ELR (cell line): ENCODE measurements at regions not wholly inside any gene's neighbourhood (a gene's known extent, or its start where the extent isn't known, plus 50 kb on each side); places are given as distances from the start of the nearest gene placed in this dataset.
"Not testable (repeated sequence)": the region's sequence is repeated elsewhere in the genome, so short reads cannot be mapped to it uniquely, and the experiment has no call there.

Experiments used
- DNase-seq: peaks from one replicate; pipeline ENCODE4 v3.0.0-alpha.2; 2015; ENCODE audit warnings: low read depth

- no peak for DNase-seq
Observed at GRCh38 chr14:81955123-81955522, 421.5 kb upstream of the SEL1L start.

- no peak for DNase-seq
Observed at GRCh38 chr14:81960781-81961180, 427.1 kb upstream of the SEL1L start.

DNA sequence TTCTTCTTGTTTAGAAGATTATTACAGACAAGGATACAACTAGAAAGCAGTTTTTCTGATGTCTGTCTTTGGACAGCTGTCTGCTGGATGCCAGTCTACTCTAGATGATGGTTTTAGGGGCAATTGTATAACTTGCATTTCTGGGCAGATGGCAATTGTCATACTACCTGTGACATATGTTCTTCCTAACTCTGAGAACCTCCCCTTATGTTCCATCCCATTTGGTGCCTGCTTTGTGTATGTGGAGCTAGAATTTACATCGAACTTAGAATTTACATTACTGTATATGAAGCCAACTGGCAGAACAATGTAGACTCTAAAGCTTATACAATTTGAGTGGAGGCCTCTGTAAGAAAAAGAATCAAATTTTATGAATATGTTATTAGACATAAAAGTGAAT is 430.2 kb upstream of the SEL1L start:
- no peak for DNase-seq

GRCh38 chr14:81970307-81970706 is 436.7 kb upstream of the SEL1L start:
- DNase-seq: no peak

DNA sequence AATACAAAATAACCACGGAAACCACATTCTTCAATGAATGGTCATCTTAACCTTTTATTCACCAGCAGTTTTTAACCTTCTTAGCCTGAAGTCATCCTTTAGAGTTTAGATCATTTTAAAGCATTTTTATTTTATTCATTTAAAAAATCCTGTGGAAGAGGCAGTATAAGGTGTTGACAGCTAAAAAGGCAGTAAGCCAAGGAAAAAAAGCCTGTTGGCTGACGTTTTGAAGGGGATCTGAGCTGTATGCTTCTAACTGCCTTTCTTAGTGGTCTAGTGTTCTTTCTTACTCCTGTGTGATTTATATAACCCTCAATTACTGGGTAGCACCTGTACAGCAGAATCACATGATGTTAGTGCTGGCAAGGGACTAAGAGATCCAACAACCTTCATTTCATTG is 438.3 kb upstream of the SEL1L start:
- DNase-seq: no peak

GRCh38 chr14:81972601-81973000 is 438.9 kb upstream of the SEL1L start:
- no peak for DNase-seq

DNA sequence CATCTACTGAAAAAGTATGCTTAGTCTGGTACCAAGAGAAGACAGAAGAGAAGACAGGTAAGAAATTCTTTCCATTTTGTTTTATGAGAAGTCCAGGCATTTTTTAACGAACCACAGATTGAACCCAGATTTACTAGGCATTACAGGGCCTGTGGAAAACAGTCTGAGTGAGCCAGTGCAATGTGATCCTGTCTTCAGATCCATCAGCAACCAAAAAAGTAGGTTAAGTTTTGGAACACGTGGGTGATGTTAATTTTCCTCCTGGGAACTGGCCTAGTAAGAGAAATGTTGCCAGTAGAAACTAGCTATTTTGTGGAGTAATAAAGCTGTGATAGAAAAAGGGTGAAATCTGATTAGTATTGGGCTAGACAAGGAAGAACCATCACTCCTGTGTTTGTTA is 440.9 kb upstream of the SEL1L start:
- DNase-seq: no peak

- DNase-seq: no peak
Observed at GRCh38 chr14:81980601-81981306, 447.1 kb upstream of the SEL1L start.

- DNase-seq: no peak
Observed at GRCh38 chr14:81981307-81981675, 447.6 kb upstream of the SEL1L start.

DNA sequence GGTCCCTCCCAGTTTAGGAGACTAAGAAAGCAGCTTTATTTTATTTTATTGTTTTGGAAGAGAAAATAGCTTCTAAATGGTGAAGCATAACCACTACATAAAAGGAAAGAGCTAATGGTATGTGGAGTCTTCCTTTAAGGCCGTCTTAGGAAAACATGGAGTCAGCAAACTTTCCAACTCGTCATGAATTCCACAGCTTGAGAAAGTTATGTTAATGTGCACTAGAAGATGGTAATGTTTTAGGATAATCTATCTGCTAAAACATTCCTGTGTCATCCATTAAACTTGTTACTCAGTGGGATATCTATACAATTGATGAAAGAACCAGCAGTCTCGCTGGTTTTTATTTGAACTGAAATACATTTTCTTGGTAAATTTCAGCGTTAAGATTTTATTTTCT is 448.4 kb upstream of the SEL1L start:
- no peak for DNase-seq

DNA sequence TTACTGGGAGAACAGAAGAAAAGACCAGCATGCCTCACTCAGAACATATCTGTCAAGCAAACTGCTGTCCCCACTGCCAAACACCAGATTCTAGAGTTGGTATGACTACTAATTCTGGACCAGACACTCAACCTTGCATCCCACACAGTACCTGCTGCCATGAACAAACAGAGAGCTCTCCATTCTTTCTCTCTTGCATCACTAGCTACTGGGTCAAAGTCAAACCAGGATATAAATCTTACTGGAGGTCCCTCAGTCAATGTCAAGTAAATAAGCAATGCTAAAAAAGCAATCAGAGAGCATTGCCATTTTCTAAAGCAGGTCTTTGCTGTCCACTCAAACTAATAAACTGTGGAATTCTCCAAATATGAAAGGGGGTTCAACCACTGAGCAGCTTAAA is 452.4 kb upstream of the SEL1L start:
- no peak for DNase-seq

DNA sequence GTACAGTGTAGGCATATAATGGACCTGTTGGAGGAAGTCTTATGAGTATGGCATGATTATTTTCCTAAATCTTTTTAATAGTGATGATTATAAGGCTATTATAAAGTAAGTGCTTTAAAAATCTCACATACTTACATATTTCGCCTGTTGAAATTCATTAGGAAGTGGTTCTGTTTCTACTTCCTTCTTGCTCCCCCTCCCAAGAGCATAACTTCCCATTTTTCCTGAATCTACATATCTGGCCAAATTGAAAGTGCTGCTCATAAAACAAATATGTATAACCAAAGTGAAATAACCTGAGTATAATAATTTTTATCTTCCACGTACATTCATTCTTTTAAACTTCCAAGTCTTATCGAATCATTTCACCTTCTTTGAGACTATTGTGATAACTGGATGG is 455.6 kb upstream of the SEL1L start:
- no peak for DNase-seq

- peak; percentile 39 for DNase-seq
Observed at GRCh38 chr14:81990312-81990761, 456.7 kb upstream of the SEL1L start.

DNA sequence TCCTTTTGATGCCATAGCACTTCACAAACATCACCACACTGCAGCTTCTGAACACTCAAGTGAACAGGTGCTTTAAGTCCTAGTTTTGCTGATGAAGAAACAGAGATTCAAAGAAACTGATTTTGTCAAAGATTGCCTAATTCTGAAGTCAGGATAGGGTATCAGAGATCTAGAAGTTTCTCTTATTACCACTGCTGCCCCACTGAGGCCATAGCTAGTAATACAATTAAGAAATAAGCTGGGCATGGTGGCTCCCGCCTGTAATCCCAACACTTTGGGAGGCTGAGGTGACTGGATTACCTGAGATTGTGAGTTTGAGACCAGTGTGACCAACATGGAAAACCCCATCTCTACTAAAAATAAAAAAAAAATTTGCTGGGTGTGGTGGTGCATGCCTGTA is 458.3 kb upstream of the SEL1L start:
- DNase-seq: no peak

- DNase-seq: no peak
Observed at GRCh38 chr14:81993432-81993831, 459.8 kb upstream of the SEL1L start.

- no peak for DNase-seq
Observed at GRCh38 chr14:82003426-82003825, 469.8 kb upstream of the SEL1L start.

DNA sequence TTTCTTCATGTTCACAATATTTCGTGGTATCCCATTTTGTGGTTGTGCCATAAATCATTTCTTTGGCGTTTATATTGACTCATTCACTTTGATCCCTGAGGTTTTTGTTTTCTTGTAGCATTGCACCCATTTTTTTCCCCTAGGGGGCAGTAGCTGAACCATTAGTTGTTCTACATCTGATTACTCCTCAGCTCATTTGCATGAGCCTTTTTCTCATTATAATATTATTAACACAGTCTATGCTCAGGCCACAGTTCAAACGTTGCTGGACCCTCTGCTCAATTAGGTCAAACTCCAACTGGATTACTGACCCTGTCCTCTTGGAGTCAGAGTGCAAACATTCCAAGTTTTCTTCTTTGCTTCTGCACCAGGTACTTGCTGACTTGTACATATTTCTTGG is 475.4 kb upstream of the SEL1L start:
- DNase-seq: no peak

GRCh38 chr14:82009993-82010392 is 476.3 kb upstream of the SEL1L start:
- DNase-seq: no peak

GRCh38 chr14:82011460-82011859 is 477.8 kb upstream of the SEL1L start:
- no peak for DNase-seq

GRCh38 chr14:82029038-82029437 is 495.4 kb upstream of the SEL1L start:
- no peak for DNase-seq

- no peak for DNase-seq
Observed at GRCh38 chr14:82035397-82035796, 501.7 kb upstream of the SEL1L start.

DNA sequence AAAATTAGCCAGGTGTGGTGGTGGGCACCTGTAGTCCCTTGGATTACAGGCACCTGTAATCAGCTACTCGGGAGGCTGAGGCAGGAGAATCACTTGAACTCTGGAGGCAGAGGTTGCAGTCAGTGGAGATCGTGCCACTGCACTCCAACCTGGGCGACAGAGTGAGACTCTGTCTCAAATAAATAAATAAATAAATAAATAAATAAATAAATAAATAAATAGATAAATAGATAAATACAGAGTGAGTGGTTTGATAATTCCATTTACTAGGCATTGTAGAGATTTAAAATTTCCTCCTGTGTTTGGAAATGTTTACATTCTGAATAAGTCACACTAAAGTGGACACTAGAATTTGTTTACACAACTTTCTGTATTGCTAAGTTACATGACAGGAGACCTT is 504.4 kb upstream of the SEL1L start:
- DNase-seq: not testable (repeated sequence)

DNA sequence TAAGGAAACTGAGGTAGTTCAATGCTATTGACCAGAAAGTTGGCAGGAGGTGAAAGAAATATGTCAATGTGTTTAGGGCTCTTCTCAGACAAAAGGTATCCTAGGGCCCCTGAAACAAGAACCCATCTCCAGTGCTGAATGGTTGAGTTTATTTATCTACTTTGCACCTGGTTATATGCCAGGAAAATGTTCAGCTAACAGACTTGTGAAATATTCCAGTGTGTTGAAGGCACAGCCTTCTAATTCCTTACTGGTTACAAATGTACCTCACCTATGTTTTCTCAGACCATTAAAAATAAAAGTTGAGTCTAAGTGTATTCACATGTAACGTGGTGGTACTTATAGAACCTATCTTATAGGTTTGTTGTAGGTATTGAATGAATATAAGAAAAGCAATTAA is 511.7 kb upstream of the SEL1L start:
- DNase-seq: no peak

DNA sequence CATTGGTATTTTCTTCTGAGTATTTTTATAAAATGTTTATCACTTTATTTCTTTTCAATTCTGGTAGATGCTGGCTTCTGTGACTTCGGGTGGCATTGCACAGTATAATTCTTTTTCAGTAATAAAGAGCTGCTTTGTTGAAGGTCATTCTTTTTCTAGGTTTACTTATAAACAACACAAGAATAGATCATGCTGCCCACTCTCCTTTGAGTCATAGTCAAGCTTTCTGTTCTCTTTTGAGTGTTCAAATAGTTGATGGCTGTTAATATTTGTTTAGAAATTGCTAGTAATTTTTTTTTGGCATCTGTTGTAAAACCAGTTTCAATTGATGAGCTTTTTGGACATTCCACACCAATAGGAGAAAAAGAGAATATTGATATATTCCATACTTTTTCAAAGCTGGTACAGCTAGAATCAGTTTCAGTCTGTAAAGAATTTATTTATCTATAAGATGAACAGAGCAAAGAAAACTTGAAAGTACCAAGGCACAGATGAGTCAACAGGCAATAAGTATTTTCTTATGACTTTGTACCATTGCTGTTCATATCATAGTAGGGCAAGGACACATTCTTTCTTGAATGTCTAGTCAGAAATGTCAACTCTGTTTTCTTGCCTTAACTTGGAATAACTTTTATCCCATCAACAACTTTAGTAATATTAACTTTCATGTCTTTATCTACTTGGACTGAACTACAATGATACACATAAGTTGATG is 513.0 kb upstream of the SEL1L start:
- no peak for DNase-seq
